Smooth muscle cell (in vitro differentiated cells): ENCODE measurements at regions not wholly inside any gene's neighbourhood (a gene's known extent, or its start where the extent isn't known, plus 50 kb on each side); places are given as distances from the start of the nearest gene placed in this dataset.

Experiments
- DNase-seq: peaks from one replicate; lab custom pipeline; 2025; ENCODE audit not compliant: unreplicated experiment; lab: John Stamatoyannopoulos, UW
- H2AFZ ChIP-seq: fragments of 200-600 bp; sonication (generic); 2 replicates; pipeline ENCODE4 v1.6.0; 2016; ENCODE audit warnings: antibody characterized with exemption, low read depth, mild to moderate bottlenecking
- H3F3A ChIP-seq: fragments of 200-600 bp; sonication (generic); 2 replicates; pipeline ENCODE4 v1.6.0; 2017; ENCODE audit warnings: antibody characterized with exemption, low read depth
- H3K27ac ChIP-seq: fragments of 200-600 bp; sonication (generic); 2 replicates; pipeline ENCODE4 v1.5.1; 2016; ENCODE audit warnings: low read depth, mild to moderate bottlenecking
- H3K27me3 ChIP-seq: fragments of 200-600 bp; sonication (generic); 2 replicates; pipeline ENCODE4 v1.6.1; 2016; ENCODE audit warnings: low read depth, mild to moderate bottlenecking
- H3K36me3 ChIP-seq: fragments of 200-600 bp; sonication (generic); 2 replicates; pipeline ENCODE4 v1.5.1; 2016; ENCODE audit warnings: low read depth
- H3K4me1 ChIP-seq: fragments of 200-600 bp; sonication (generic); 2 replicates; pipeline ENCODE4 v1.5.1; 2016; ENCODE audit warnings: low read depth
- H3K4me2 ChIP-seq: fragments of 200-600 bp; sonication (generic); 2 replicates; pipeline ENCODE4 v1.6.0; 2016; ENCODE audit warnings: mild to moderate bottlenecking
- H3K4me3 ChIP-seq: fragments of 200-600 bp; sonication (generic); 2 replicates; pipeline ENCODE4 v1.5.1; 2016; ENCODE audit warnings: mild to moderate bottlenecking
- H3K79me2 ChIP-seq: fragments of 200-600 bp; sonication (generic); 2 replicates; pipeline ENCODE4 v1.6.0; 2016; ENCODE audit warnings: low read depth, mild to moderate bottlenecking
- H3K9ac ChIP-seq: fragments of 200-600 bp; sonication (generic); 2 replicates; pipeline ENCODE4 v1.6.0; 2016; ENCODE audit warnings: low read depth
- H3K9me3 ChIP-seq: fragments of 200-600 bp; sonication (generic); replicated peaks from 2 replicates; pipeline ENCODE4 v1.5.1; 2016; ENCODE audit warnings: low read depth
- H4K20me1 ChIP-seq: fragments of 200-600 bp; sonication (generic); 2 replicates; pipeline ENCODE4 v1.6.0; 2016; ENCODE audit warnings: low read depth
- CTCF ChIP-seq: fragments of 200-600 bp; sonication (generic); IDR thresholded peaks from 2 replicates; pipeline ENCODE4 v1.5.1; 2017; ENCODE audit warnings: borderline replicate concordance, mild to moderate bottlenecking, antibody characterized with exemption; ENCODE audit not compliant: insufficient read depth, poor library complexity, severe bottlenecking
- WGBS: methylation state at CpG from one replicate; pipeline ENCODE4 v1.1.7; 2016; ENCODE audit warnings: low lambda C conversion rate; 5-methylcytosine and 5-hydroxymethylcytosine counted together

DNA sequence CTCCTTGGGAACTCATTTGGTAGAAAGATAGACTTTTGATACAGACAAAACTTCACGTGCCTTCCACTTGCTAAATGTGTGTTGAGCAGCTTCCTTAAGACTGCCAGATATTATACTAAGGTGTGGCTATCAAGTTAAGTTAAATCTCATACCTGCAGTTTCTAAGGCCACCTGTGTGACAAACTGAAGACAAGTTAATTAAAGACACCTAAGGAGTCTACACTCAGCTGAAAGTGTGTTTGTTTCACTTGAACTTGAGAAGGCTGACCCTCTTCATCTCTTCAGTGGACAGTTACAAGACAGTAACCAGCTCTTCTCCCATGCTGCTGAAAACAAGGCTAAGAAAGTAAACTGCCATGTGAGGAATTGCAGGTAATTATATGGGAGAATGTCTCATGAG is 124.0 kb downstream of the NPY start:
- H3K27me3 ChIP-seq, result no peaks in the 10 kb centered on the region
- H3K27ac ChIP-seq, result no peak overlapping the region
- no peak overlapping the region for H3K9ac ChIP-seq
- no peak for DNase-seq
- no peaks in the 10 kb centered on the region for H3K9me3 ChIP-seq
- no peaks in the 10 kb centered on the region for H3K4me1 ChIP-seq
- no peaks in the 10 kb centered on the region for H3K79me2 ChIP-seq
- no peak overlapping the region for H3K4me2 ChIP-seq
- no peaks in the 10 kb centered on the region for H3F3A ChIP-seq
- H3K4me3 ChIP-seq, result no peak overlapping the region
- no peak overlapping the region for H2AFZ ChIP-seq
- no peaks in the 10 kb centered on the region for H4K20me1 ChIP-seq
- TF ChIP-seq CTCF, result no peak
- WGBS, result 90% methylated on average over 1 of the region's 1 CpG
- no peaks in the 10 kb centered on the region for H3K36me3 ChIP-seq

GRCh38 chr7:24408798-24409430 is 124.9 kb downstream of the NPY start:
- no peak overlapping the region for H3K27ac ChIP-seq
- no peak overlapping the region for H3K4me3 ChIP-seq
- H3K36me3 ChIP-seq, result no peaks in the 10 kb centered on the region
- no peaks in the 10 kb centered on the region for H3F3A ChIP-seq
- H3K9ac ChIP-seq, result no peak overlapping the region
- H3K27me3 ChIP-seq, result no peaks in the 10 kb centered on the region
- no peak for TF ChIP-seq CTCF
- no peaks in the 10 kb centered on the region for H3K9me3 ChIP-seq
- no peak overlapping the region for H3K4me2 ChIP-seq
- no peaks in the 10 kb centered on the region for H3K79me2 ChIP-seq
- no peak for DNase-seq
- 84% methylated on average over 9 of the region's 9 CpGs for WGBS
- no peaks in the 10 kb centered on the region for H3K4me1 ChIP-seq
- no peak overlapping the region for H2AFZ ChIP-seq
- no peaks in the 10 kb centered on the region for H4K20me1 ChIP-seq

DNA sequence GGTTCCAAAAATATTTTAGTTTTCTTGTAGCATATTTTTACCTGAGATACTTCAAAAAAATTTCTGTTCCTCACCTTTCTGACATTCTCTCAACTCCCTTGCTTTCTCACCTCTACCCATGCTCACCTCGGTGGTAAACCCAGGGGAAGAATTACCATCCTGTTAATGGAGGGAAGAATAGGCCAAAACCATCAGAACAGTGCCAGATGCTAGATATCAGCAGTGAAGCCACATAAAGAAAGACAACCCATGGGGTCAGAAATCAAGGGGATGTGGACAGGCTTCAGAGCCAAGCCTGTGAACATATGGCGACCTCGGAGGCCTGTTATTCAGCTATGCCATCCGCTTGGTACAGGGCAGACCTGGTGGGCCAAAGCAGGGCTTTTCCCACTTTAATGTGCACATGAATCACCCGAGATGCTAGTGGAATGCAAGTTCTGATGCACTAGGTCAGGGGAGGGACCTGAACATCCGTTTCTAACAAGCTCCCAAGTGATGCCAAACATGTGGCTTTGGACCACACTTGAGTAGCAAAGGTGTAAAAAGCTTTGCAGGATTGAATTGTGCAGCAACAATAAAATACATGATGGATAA is 125.5 kb downstream of the NPY start:
- no peaks in the 10 kb centered on the region for H3F3A ChIP-seq
- H3K4me2 ChIP-seq, result no peak overlapping the region
- no peak overlapping the region for H3K9ac ChIP-seq
- DNase-seq, result no peak
- H2AFZ ChIP-seq, result no peak overlapping the region
- no peaks in the 10 kb centered on the region for H3K9me3 ChIP-seq
- no peak overlapping the region for H3K4me3 ChIP-seq
- H4K20me1 ChIP-seq, result no peaks in the 10 kb centered on the region
- no peaks in the 10 kb centered on the region for H3K79me2 ChIP-seq
- 90% methylated on average over 6 of the region's 6 CpGs for WGBS
- H3K27ac ChIP-seq, result no peak overlapping the region
- no peaks in the 10 kb centered on the region for H3K27me3 ChIP-seq
- H3K4me1 ChIP-seq, result no peaks in the 10 kb centered on the region
- TF ChIP-seq CTCF, result no peak
- H3K36me3 ChIP-seq, result no peaks in the 10 kb centered on the region

DNA sequence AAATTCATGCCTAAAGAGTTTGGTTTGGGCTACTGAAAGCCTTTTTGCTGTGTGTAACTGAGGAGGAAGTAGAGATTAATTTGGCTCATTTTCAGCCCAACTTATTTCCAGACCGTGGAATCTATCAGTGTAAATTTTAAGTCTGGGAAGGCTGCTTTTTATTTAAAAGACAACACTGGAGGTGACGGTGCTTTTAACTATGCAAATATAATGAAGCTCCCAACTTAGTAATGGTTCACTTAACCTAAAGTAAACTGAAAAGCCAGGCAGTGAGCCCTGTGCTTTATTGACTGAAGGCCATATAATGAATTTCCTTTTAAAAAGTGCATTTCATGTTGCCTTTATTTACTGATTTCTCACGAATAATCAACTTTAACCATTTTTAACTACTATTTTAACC is 127.2 kb downstream of the NPY start:
- H4K20me1 ChIP-seq, result no peaks in the 10 kb centered on the region
- no peak for DNase-seq
- WGBS, result 87% methylated on average over 3 of the region's 3 CpGs
- H3K4me2 ChIP-seq, result no peak overlapping the region
- no peak overlapping the region for H3K27ac ChIP-seq
- no peak for TF ChIP-seq CTCF
- H3K4me1 ChIP-seq, result no peaks in the 10 kb centered on the region
- no peaks in the 10 kb centered on the region for H3F3A ChIP-seq
- H3K4me3 ChIP-seq, result no peak overlapping the region
- no peaks in the 10 kb centered on the region for H3K9me3 ChIP-seq
- no peak overlapping the region for H2AFZ ChIP-seq
- H3K79me2 ChIP-seq, result no peaks in the 10 kb centered on the region
- no peak overlapping the region for H3K9ac ChIP-seq
- no peaks in the 10 kb centered on the region for H3K27me3 ChIP-seq
- no peaks in the 10 kb centered on the region for H3K36me3 ChIP-seq
